ENCODE measurements at regions not wholly inside any gene's neighbourhood (a gene's known extent, or its start where the extent isn't known, plus 50 kb on each side); places are given as distances from the start of the nearest gene placed in this dataset.

DNA sequence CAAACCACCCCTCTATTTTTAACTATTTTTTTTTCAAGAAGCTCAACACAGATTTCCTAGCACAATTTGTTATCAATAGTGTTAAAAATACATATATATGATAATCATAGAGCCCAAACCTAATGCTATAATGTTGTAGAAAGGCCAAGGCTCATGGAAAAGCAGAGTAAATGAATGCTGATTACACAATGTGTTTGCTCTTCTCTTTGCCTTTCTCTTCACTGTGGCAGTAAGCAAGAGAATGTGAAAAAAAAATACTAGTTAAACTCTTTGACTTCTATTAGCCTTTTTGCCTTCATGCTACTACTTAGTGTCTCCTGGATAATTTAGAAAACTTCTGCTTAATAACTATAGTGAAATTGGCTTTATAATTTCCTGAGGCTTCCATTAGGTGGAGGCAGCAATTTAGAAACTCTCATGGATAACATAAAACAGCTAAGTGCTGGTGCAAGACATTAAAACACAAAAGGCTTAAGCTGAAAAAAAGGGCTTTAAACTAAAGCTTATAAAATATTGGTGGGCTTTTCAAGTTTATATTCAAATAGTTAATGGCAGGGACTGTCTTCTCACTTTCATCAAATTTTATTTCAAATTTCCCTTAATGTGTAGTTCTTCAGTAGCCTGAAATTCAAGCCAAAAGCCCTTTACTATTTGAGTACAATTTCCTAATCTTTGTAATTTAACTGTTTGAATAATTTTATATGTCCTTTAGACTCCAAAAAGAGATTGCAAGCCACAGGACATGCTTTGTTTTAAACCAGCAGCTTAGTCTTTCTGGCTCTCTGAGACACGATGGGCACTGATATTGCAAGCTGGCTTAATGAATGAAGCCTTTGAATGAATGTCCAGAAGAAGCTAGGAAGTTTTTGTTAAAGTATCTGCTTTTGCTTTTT, 2031.8 kb upstream of the CDH6 start:
- no peaks in the 10 kb centered on the region for H3K79me2 ChIP-seq (ENCODE audit: insufficient read depth, low read length)
- no peak overlapping the region for H3K18ac ChIP-seq (ENCODE audit: insufficient read length, low read depth, low read length)
- H3K27ac Mint-ChIP-seq = no peak overlapping the region
- H4K5ac ChIP-seq (ENCODE audit: insufficient read length, low read depth, low read length) = no peak overlapping the region
- no peak overlapping the region for H3K4me2 ChIP-seq (ENCODE audit: insufficient read depth, insufficient read length, low read length)
- no peak overlapping the region for H2BK120ac ChIP-seq (ENCODE audit: low read depth, low read length, poor library complexity, severe bottlenecking)
- H2AFZ ChIP-seq (ENCODE audit: low read length) = no peak overlapping the region
- H3K27me3 ChIP-seq (ENCODE audit: insufficient read depth, low read length) = no peaks in the 10 kb centered on the region
- H3K4me1 Mint-ChIP-seq = peaks cover 7 to 8% of the 10 kb centered on the region in 2 experiments
- no peaks in the 10 kb centered on the region for H3K36me3 Mint-ChIP-seq (ENCODE audit: insufficient read depth in 1 of 3, low read depth in 3 of 3)
- H2BK12ac ChIP-seq (ENCODE audit: insufficient read length, low read depth, low read length) = no peak overlapping the region
- no peaks in the 10 kb centered on the region for H3K27me3 Mint-ChIP-seq (ENCODE audit: low read depth)
- H3K9me3 ChIP-seq (ENCODE audit: control insufficient read depth, low read depth, low read length) = no peaks in the 10 kb centered on the region
- no peaks in the 10 kb centered on the region for H4K20me1 ChIP-seq (ENCODE audit: control insufficient read depth, insufficient read depth, insufficient read length)
- no peak overlapping the region for H3T11ph ChIP-seq (ENCODE audit: low read length)
- no peak overlapping the region for H2BK15ac ChIP-seq (ENCODE audit: low read depth, low read length)
- no peak overlapping the region for H2AK5ac ChIP-seq (ENCODE audit: insufficient read length, low read length)
- no peak overlapping the region for H3K9ac ChIP-seq (ENCODE audit: extremely low read depth, insufficient read length, low read length)
- TF ChIP-seq, protein P1, sequence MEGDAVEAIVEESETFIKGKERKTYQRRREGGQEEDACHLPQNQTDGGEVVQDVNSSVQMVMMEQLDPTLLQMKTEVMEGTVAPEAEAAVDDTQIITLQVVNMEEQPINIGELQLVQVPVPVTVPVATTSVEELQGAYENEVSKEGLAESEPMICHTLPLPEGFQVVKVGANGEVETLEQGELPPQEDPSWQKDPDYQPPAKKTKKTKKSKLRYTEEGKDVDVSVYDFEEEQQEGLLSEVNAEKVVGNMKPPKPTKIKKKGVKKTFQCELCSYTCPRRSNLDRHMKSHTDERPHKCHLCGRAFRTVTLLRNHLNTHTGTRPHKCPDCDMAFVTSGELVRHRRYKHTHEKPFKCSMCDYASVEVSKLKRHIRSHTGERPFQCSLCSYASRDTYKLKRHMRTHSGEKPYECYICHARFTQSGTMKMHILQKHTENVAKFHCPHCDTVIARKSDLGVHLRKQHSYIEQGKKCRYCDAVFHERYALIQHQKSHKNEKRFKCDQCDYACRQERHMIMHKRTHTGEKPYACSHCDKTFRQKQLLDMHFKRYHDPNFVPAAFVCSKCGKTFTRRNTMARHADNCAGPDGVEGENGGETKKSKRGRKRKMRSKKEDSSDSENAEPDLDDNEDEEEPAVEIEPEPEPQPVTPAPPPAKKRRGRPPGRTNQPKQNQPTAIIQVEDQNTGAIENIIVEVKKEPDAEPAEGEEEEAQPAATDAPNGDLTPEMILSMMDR (conservative IDR thresholded peaks at IDR 0.05) = no peak
- H2BK5ac ChIP-seq (ENCODE audit: insufficient read length, low read length) = no peak overlapping the region
- no peaks in the 10 kb centered on the region for H3K23me2 ChIP-seq (ENCODE audit: insufficient read length, low read depth, low read length, poor library complexity, severe bottlenecking)
- H4K8ac ChIP-seq (replicated peaks; ENCODE audit: insufficient read length, low read depth, low read length) = no peak overlapping the region
- no peak overlapping the region for H2BK20ac ChIP-seq (ENCODE audit: low read depth, low read length, poor library complexity, severe bottlenecking)
- no peak overlapping the region for H3K14ac ChIP-seq (ENCODE audit: insufficient read depth, low read length)
- no peak overlapping the region for H3K4ac ChIP-seq (ENCODE audit: low read depth, low read length)
- no peak overlapping the region for H3K4me3 Mint-ChIP-seq
- 0 out of 2 replicates have a peak, but pooled peaks cover 2% of the 10 kb centered on the region for H3K4me1 ChIP-seq (ENCODE audit: insufficient read depth, low read length)
- DNase-seq = no peak
- H3K9me3 Mint-ChIP-seq = no peaks in the 10 kb centered on the region
- H3K79me1 ChIP-seq (ENCODE audit: insufficient read depth, low read depth, low read length, poor library complexity, severe bottlenecking) = no peaks in the 10 kb centered on the region
- no peak overlapping the region for H3K27ac ChIP-seq (ENCODE audit: insufficient read length, low read depth, low read length)
- no CpG with 5 or more reads among the region's 1 CpG for WGBS (ENCODE audit: extremely low coverage, insufficient read length, low lambda C conversion rate)
- H3K56ac ChIP-seq (ENCODE audit: insufficient read length, low read depth, low read length) = no peak overlapping the region
- H4K91ac ChIP-seq (ENCODE audit: insufficient read length, low read depth, low read length) = no peak overlapping the region
- no peak overlapping the region for H3K23ac ChIP-seq (ENCODE audit: insufficient read length, low read depth, low read length)

Measured in H9 (cell line).